T-helper 2 cell treated with Interferon-gamma antibody and Interleukin-4, amounts not matched to agents 100 ng/mL and 5 ng/mL, for 36 hours (primary cell): ENCODE measurements at regions not wholly inside any gene's neighbourhood (a gene's known extent, or its start where the extent isn't known, plus 50 kb on each side); places are given as distances from the start of the nearest gene placed in this dataset.

Experiments
- intact Hi-C: fragments of 100-400 bp; cut with micrococcal nuclease; formaldehyde crosslinking; loops from one replicate; pipeline ENCODE4 v1.15.1; 2023

- intact Hi-C loops, result no loop called here
Observed at GRCh38 chr14:45381091-45381490, 128.1 kb upstream of the MIS18BP1 start.

- intact Hi-C loops, result no loop called here
Observed at GRCh38 chr14:45377166-45377565, 124.2 kb upstream of the MIS18BP1 start.

- intact Hi-C loops, result no loop called here
Observed at GRCh38 chr14:45373877-45374276, 120.9 kb upstream of the MIS18BP1 start.

DNA sequence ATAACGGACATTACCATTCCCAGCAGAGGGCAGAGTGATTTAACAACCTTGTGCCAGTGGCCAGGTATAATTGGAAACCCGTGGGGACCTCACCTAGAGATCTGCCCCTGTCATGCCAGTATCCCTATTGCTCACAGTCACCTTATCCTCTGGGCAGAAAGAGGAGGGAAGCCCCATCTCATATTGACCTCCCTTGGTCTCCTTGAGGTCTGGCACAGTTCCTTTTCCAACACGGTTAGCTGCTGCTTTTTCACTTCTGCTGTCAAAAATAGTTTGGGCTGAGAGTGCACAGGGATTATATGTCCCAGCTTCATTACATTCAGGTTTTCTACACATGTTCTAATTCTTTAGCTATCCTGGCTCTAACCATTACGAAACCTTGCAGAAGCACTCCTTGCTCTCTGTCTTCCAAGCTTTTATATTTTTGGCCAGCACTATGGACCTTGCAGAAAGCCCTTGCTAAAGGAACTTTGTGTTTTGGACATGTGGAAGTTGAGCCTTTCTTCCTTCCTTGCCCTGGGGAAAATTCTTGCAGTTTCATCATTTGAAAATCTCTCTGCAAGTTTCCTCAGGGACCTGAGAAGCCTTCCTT is 111.7 kb upstream of the MIS18BP1 start:
- intact Hi-C loops, result no loop called here

- intact Hi-C loops, result no loop called here
Observed at GRCh38 chr14:45362505-45362904, 109.5 kb upstream of the MIS18BP1 start.

DNA sequence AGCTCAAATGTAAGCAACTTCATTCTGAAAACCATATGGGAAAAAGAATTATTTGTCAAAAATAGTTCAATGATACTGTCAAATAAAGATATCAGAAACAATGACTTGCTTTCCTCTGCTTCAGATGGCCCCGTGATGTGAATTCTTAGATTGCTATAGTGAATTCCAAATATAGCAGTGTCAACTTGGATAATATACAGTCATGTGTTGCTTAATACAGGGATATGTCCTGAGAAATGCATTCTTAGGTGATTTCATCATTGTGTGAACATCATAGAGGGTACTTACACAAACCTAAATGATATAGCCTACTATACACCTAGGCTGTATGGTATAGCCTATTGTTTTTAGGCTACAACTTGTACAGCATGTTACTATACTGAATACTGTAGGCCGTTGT is 108.7 kb upstream of the MIS18BP1 start:
- intact Hi-C loops, result no loop called here

- intact Hi-C loops, result no loop called here
Observed at GRCh38 chr14:45359746-45360145, 106.7 kb upstream of the MIS18BP1 start.

GRCh38 chr14:45332360-45332988 is 79.5 kb upstream of the MIS18BP1 start:
- intact Hi-C loops, result no loop called here

- intact Hi-C loops, result no loop called here
Observed at GRCh38 chr14:45308745-45309397, 55.9 kb upstream of the MIS18BP1 start.
